ENCODE measurements at regions not wholly inside any gene's neighbourhood (a gene's known extent, or its start where the extent isn't known, plus 50 kb on each side); places are given as distances from the start of the nearest gene placed in this dataset.

DNA sequence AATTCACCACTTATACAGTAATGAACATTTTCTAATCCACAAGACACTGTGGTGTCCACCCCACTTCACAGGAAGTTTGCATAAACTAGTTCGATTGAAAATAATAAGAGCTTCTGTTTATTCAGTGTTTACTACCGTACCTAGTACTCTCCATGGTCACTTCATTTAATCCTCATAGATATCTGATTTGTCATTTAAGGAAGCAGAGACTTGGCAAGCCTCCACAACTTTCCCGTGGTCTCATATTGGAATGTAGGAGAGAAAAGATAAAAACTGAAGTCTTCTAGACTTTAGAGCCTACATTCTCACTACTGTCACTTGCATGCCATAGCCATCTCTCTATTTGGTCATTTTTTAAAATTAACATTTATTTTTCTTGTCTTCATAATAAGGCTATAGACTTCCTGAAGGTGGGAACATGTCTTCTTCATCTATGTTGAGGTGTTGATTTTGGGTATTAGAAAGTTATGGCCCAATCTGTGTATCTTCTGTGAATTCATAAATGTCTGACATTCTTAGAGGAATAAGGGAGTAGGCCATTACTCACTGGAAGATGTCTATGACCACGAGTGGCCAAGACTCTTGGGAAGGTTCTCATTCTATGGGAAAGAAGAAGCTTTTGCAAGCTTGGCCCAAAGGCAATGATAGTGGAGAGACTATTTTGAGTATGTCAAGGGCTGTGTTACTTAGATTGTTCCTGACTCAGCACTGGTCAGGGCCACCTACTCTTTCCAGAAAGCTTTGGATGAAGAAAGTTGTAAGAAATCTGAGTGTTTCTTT, 423.7 kb downstream of the LRIG3 start:
- H3K36me3 Mint-ChIP-seq, result no peaks in the 10 kb centered on the region
- peaks cover 0 to 4% of the 10 kb centered on the region in 2 donors for H3K9me3 Mint-ChIP-seq
- H3K36me3 ChIP-seq (ENCODE audit: control insufficient read depth, insufficient read depth, low read length), result no peaks in the 10 kb centered on the region
- ATAC-seq (no peak), DNase-seq (no peak)
- no peaks in the 10 kb centered on the region for H3K27me3 ChIP-seq (ENCODE audit: control insufficient read depth, insufficient read depth, low read length)
- H3K4me3 ChIP-seq (ENCODE audit: low read length), result no peak overlapping the region
- 66% methylated on average over 2 of the region's 4 CpGs for WGBS (ENCODE audit: insufficient coverage)
- H3K4me1 ChIP-seq (ENCODE audit: control insufficient read depth, insufficient read depth, low read length), result no peaks in the 10 kb centered on the region
- no peak overlapping the region for H3K27ac ChIP-seq (ENCODE audit: low read length)
- H3K4me3 Mint-ChIP-seq, result no peak overlapping the region
- TF ChIP-seq, protein P1, sequence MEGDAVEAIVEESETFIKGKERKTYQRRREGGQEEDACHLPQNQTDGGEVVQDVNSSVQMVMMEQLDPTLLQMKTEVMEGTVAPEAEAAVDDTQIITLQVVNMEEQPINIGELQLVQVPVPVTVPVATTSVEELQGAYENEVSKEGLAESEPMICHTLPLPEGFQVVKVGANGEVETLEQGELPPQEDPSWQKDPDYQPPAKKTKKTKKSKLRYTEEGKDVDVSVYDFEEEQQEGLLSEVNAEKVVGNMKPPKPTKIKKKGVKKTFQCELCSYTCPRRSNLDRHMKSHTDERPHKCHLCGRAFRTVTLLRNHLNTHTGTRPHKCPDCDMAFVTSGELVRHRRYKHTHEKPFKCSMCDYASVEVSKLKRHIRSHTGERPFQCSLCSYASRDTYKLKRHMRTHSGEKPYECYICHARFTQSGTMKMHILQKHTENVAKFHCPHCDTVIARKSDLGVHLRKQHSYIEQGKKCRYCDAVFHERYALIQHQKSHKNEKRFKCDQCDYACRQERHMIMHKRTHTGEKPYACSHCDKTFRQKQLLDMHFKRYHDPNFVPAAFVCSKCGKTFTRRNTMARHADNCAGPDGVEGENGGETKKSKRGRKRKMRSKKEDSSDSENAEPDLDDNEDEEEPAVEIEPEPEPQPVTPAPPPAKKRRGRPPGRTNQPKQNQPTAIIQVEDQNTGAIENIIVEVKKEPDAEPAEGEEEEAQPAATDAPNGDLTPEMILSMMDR (IDR thresholded peaks at IDR 0.05), result no peak
- no peaks in the 10 kb centered on the region for H3K4me1 Mint-ChIP-seq
- no peaks in the 10 kb centered on the region for H3K27me3 Mint-ChIP-seq (ENCODE audit: low read depth in 2 of 2)
- H3K9me3 ChIP-seq (ENCODE audit: control insufficient read depth, insufficient read depth, low read length), result no peaks in the 10 kb centered on the region
- intact Hi-C loops (cut with micrococcal nuclease), result no loop called here
- no peak overlapping the region for H3K27ac Mint-ChIP-seq

GRCh38 chr12:58500399-58500798, 419.9 kb downstream of the LRIG3 start:
- TF ChIP-seq, protein P1 (IDR thresholded peaks at IDR 0.05), result no peak
- intact Hi-C loops (cut with micrococcal nuclease), result no loop called here
- H3K27ac Mint-ChIP-seq, result no peak overlapping the region
- no peaks in the 10 kb centered on the region for H3K4me1 Mint-ChIP-seq
- WGBS (ENCODE audit: insufficient coverage), result no CpG with 5 or more reads among the region's 2 CpGs
- Histone ChIP-seq H3K27me3 (ENCODE audit: control insufficient read depth, insufficient read depth, low read length) (no peaks in the 10 kb centered on the region), H3K36me3 (ENCODE audit: control insufficient read depth, insufficient read depth, low read length) (no peaks in the 10 kb centered on the region), H3K27ac (ENCODE audit: low read length) (no peak overlapping the region), H3K9me3 (ENCODE audit: control insufficient read depth, insufficient read depth, low read length) (no peaks in the 10 kb centered on the region), H3K4me3 (ENCODE audit: low read length) (no peak overlapping the region), H3K4me1 (ENCODE audit: control insufficient read depth, insufficient read depth, low read length) (no peaks in the 10 kb centered on the region)
- no peaks in the 10 kb centered on the region for H3K36me3 Mint-ChIP-seq
- H3K9me3 Mint-ChIP-seq, result peaks cover 0 to 3% of the 10 kb centered on the region in 2 donors
- no peak overlapping the region for H3K4me3 Mint-ChIP-seq
- no peak for ATAC-seq
- no peak for DNase-seq
- H3K27me3 Mint-ChIP-seq (ENCODE audit: low read depth in 2 of 2), result no peaks in the 10 kb centered on the region

- peaks cover 0 to 5% of the 10 kb centered on the region in 2 donors for H3K9me3 Mint-ChIP-seq
Observed at GRCh38 chr12:58502226-58502625, 418.1 kb downstream of the LRIG3 start.

More at GRCh38 chr12:58502226-58502625, 418.1 kb downstream of the LRIG3 start:
- no peaks in the 10 kb centered on the region for H3K4me1 ChIP-seq (ENCODE audit: control insufficient read depth, insufficient read depth, low read length)
- H3K27me3 ChIP-seq (ENCODE audit: control insufficient read depth, insufficient read depth, low read length), result no peaks in the 10 kb centered on the region
- no peak overlapping the region for H3K4me3 Mint-ChIP-seq
- no peak overlapping the region for H3K4me3 ChIP-seq (ENCODE audit: low read length)
- WGBS (ENCODE audit: insufficient coverage), result no CpG with 5 or more reads among the region's 1 CpG
- H3K4me1 Mint-ChIP-seq, result no peaks in the 10 kb centered on the region
- DNase-seq (no peak), ATAC-seq (no peak)
- H3K9me3 ChIP-seq (ENCODE audit: control insufficient read depth, insufficient read depth, low read length), result no peaks in the 10 kb centered on the region
- H3K36me3 Mint-ChIP-seq, result no peaks in the 10 kb centered on the region
- TF ChIP-seq, protein P1 (IDR thresholded peaks at IDR 0.05), result no peak
- intact Hi-C loops (cut with micrococcal nuclease), result no loop called here
- H3K27ac Mint-ChIP-seq, result no peak overlapping the region
- no peak overlapping the region for H3K27ac ChIP-seq (ENCODE audit: low read length)
- H3K36me3 ChIP-seq (ENCODE audit: control insufficient read depth, insufficient read depth, low read length), result no peaks in the 10 kb centered on the region
- no peaks in the 10 kb centered on the region for H3K27me3 Mint-ChIP-seq (ENCODE audit: low read depth in 2 of 2)

Measured in natural killer cell (primary cell).